Limb (tissue), 2 donors: ENCODE measurements at regions not wholly inside any gene's neighbourhood (a gene's known extent, or its start where the extent isn't known, plus 50 kb on each side); places are given as distances from the start of the nearest gene placed in this dataset.

Experiments used
- DNase-seq, 2 donors: peaks; one replicate each; pipeline ENCODE4 v3.0.0-alpha.2; 2016; ENCODE audit errors: extremely low spot score in 2 of 2

GRCh38 chr16:86396422-86396821, 113.9 kb upstream of the FOXF1 start:
- peak; percentile 58 to 68 for DNase-seq

DNA sequence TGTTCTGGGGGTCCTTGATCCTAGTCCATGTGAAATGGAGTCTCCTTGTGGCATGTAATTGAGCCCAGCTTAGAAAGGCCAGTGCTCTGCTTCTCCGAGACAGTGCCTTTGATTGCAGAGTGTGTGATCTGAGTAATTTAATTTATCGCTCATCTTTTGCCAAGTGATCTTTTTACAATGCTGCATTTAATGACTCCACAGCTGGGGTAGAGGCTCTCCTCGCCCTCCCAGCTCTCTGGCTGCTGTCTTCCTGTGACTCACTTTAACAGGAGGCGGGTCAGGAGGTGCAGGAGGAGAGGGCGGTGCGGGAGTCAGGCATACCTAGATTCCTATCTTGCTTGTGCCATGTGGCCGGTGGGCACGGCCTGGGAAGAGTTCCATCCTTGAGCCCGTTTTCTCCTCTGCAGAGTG, 113.4 kb upstream of the FOXF1 start:
- peak in 1 of 2 donors; percentile 40 for DNase-seq

DNA sequence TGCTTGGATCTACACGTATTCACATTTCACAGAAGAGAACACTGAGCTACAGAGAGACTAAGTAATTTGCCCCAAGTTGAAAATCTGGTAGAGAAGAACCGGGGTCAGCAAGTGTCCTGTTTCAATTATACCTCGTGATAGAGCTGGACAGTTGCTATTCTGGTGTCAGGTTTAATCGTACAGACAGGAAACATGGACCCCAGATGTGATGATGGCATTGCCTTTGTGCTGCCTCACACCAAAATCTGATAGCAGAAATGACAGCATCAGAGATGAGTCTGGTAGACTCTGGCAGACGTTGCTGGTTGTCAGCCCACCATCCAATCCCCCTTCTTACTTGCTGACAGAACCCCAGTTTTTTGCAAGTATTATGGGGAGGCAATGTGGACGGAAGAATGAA, 112.1 kb upstream of the FOXF1 start:
- no peak for DNase-seq

- no peak for DNase-seq
These were observed 111.7 kb upstream of the FOXF1 start for GRCh38 chr16:86398622-86399021.

DNA sequence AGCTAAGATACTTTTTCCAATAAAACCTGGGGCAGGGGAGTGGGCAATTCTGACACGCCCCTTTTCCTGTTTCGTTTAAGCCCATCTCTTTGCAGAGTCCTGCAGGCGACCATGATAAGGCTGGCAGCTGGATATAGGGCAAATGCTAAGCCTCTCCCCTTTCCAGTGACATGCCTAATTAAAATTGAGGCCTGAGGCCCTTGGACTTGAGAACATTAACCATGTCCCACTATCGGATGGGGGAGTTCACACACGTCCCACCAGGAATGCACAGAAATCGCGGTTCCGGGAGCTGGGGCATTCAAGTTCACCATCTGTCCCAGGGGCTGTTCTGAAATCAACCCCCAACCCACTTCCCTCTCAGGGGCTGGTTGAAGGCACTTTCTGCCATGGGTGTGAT, 109.2 kb upstream of the FOXF1 start:
- DNase-seq = no peak

DNA sequence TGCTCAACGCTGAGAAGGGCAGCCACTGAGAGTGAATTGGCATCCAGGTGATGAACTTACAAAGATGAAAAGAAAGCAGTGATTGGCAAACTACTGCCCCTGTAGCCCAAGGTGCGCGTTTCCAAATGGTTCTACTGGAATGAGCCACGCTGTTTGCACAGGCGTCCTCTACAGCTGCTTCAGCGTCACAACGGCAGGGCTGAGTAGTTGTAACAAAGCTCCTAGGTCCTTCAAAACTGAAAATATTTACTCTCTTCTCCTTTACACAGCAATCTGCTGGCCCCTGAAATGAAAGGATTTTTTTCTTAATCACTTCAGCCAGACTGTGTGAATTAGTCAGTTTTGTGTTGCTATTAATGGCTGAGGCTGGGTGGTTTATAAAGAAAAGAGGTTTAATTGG, 107.2 kb upstream of the FOXF1 start:
- no peak for DNase-seq

GRCh38 chr16:86403541-86404163, 106.7 kb upstream of the FOXF1 start:
- DNase-seq = no peak

DNA sequence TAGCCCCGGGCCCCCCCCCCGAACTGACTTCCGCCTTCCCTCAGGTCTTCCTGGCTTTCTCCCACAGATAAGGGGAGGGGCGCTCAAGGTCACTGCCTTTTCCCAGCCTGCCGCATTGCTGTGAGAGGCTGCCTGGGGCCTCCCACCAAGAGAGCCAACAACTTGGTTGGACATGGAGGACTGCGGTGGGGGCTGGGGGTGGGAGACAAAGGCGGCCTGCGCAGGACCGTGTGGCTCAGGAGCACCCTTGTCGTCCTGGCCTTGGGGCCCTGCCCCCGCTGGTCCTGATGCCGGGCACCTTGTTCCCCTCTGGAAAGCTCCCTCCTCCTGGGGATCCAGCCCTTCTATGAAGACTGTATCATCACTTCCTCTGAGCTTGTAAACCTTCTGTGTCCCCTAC, 105.6 kb upstream of the FOXF1 start:
- no peak for DNase-seq

- no peak for DNase-seq
These were observed 105.0 kb upstream of the FOXF1 start for GRCh38 chr16:86405319-86405718.

GRCh38 chr16:86406056-86406455, 104.3 kb upstream of the FOXF1 start:
- DNase-seq = no peak

DNA sequence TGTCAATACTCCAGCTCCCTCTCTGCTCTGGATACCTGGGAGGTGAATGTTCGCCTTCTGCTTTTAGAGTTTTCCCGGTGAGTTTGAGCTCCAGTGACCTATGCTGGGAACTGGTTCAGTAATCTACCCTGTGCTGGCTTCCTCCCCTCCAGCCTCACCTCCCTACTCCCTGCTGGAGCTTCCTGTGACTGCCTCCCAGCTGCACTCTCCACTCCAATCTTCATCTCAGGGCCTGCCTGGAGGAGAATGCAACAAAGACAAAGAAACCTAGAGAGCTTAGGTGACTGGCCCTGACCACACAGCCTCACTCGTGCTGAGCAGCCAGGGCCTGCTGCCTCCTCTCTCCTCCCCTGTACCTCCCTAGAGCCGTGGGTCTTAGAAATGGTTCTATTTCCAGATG, 101.6 kb upstream of the FOXF1 start:
- no peak for DNase-seq

DNA sequence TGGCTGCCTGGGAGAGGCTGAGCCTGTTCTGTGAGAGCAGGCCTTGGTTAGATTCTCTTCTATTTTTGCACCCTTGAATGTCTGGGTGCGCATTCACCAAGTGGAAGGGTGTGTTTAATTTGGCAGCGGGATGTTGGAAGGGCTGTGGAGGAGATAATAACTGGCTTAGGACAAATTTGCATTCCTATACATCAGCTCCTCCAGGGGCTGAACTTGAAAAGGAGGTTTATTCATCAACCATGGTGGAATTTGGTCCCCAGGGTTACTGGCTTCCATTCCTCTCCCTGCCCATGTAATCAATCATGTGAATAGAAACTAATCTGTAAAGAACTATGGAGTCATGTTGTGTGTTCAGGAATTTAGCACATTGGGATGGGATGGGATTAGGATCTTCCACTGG, 100.2 kb upstream of the FOXF1 start:
- no peak for DNase-seq

- no peak for DNase-seq
These were observed 99.8 kb upstream of the FOXF1 start for GRCh38 chr16:86410529-86410928.

DNA sequence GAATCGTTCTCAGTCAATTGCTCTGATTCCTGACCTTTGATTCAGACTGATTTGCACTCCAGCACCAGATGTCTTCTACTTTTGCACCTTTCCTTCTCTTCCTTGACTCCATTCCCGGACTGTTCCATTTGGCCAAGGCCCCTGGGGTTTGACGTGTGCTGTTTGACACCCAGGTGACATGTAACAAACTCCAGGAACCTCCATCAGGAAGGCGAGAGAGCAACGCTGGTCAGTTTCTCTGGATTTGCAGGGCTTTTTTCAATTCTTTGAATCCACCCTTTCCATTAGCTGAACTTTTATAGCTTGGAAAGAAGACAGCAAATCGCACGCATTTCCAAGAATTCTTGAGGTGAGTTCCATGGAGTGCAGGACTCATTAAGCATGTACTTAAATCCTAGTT, 98.4 kb upstream of the FOXF1 start:
- DNase-seq = no peak

- DNase-seq = no peak
These were observed 95.2 kb upstream of the FOXF1 start for GRCh38 chr16:86414991-86415740.

- DNase-seq = no peak
These were observed 91.3 kb upstream of the FOXF1 start for GRCh38 chr16:86418981-86419380.

DNA sequence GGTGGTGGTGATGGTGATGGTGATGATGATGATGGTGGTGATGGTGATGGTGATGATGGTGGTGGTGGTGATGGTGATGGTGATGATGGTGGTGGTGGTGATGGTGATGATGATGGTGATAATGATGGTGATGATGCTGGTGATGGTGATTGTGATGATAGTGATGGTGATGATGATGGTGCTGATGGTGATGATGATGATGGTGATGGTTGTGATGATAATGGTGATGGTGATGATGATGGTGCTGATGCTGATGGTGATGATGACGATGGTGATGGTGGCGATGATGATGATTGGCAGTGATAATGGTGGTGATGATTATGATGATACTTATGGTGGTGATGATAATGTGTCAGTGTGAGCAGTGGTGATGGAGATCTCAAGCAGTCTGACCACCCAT, 90.8 kb upstream of the FOXF1 start:
- no peak for DNase-seq

- no peak for DNase-seq
These were observed 88.3 kb upstream of the FOXF1 start for GRCh38 chr16:86421995-86422394.

GRCh38 chr16:86424398-86424797, 85.9 kb upstream of the FOXF1 start:
- DNase-seq = no peak

GRCh38 chr16:86424985-86425384, 85.3 kb upstream of the FOXF1 start:
- no peak for DNase-seq

DNA sequence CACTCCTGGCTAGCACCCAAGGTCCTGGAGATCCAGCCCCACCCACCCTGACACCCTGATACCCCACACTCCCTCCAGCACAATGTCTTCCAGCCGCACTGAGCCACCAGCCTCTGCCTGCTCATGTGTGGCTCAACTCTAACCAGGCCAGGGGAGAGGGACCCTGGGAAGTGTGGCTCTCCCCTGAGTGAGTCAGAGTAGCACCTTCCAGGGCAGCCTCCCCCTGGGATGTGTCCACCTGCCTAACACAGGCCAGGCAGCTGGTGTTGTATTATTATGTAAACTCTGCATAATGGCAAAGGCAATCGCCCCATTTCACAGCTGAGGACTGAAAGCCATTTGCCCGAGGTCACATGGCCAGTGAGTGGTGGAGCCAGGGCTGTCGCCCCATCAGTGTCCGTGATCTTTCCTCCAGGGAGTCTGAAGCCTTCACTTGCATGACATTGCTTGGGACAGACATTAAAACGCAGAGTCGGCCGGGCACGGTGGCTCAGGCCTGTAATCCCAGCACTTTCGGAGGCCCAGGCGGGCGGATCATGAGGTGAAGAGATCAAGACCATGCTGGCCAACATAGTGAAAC, 84.2 kb upstream of the FOXF1 start:
- DNase-seq = no peak

DNA sequence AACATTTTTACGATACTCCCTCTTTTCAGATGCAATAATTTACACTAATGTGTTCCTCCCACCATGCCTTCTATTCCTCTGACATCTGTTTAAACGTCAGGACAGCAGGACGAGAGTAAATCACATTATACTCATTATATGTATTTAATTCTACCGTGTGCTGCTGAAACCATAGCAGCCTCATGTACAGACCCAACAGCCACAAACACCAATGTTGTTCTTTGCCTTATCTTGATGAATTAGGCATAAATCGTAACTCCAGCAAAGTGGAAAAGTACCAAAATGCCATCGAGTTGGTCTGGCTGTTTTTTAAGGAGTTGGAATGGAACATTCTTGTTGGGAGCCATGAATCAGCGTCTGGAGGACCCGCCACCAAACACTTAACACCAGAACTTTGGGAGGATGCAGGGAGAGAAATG, 82.9 kb upstream of the FOXF1 start:
- DNase-seq = no peak
